ENCODE measurements at regions not wholly inside any gene's neighbourhood (a gene's known extent, or its start where the extent isn't known, plus 50 kb on each side); places are given as distances from the start of the nearest gene placed in this dataset.

- TF ChIP-seq CTCF (IDR thresholded peaks at IDR 0.05) (no peak), POLR2A (IDR thresholded peaks at IDR 0.05) (no peak)
These were observed 107.2 kb upstream of the STC2 start for GRCh38 chr5:173435447-173435846.
